Lung (tissue), 11 donors: ENCODE measurements at regions not wholly inside any gene's neighbourhood (a gene's known extent, or its start where the extent isn't known, plus 50 kb on each side); places are given as distances from the start of the nearest gene placed in this dataset.

ENCODE experiments used
- ATAC-seq: fragments of 200-7000 bp; cut with Tn5 transposase; one replicate; pipeline ENCODE4 v1.9.1; 2020; ENCODE audit warnings: moderate number of reproducible peaks; ENCODE audit not compliant: insufficient read depth, low FRiP score
- DNase-seq, 3 donors: peaks; one replicate each; pipeline ENCODE4 v3.0.0-alpha.2; 2013 to 2017
- H3K27ac ChIP-seq, 2 donors: one replicate each; pipeline ENCODE4 v1.5.1; 2013; ENCODE audit warnings: mild to moderate bottlenecking in 2 of 2, moderate library complexity in 2 of 2, control low read depth in 1 of 2, inconsistent platforms in 1 of 2, low read depth in 1 of 2, low read length in 1 of 2
- H3K27me3 ChIP-seq, 3 donors: one replicate each; pipeline ENCODE4 v1.5.1; 2013; ENCODE audit warnings: low read length in 2 of 3; ENCODE audit not compliant: control insufficient read depth in 3 of 3, insufficient read depth in 3 of 3
- H3K36me3 ChIP-seq, 4 donors: one replicate each; pipeline ENCODE4 v1.5.1; 2013; ENCODE audit warnings: low read length in 4 of 4, mild to moderate bottlenecking in 1 of 4, moderate library complexity in 1 of 4; ENCODE audit not compliant: control insufficient read depth in 4 of 4, insufficient read depth in 4 of 4
- H3K4me1 ChIP-seq, 5 donors: one replicate each; pipeline ENCODE4 v1.5.1; 2013; ENCODE audit warnings: low read length in 5 of 5, mild to moderate bottlenecking in 2 of 5, moderate library complexity in 1 of 5; ENCODE audit not compliant: control insufficient read depth in 5 of 5, insufficient read depth in 5 of 5
- H3K4me3 ChIP-seq: one replicate; pipeline ENCODE4 v1.5.1; 2013; ENCODE audit warnings: mild to moderate bottlenecking, control low read depth, moderate library complexity
- H3K9ac ChIP-seq, 2 donors: one replicate each; pipeline ENCODE4 v1.5.1; 2013; ENCODE audit warnings: low read length in 2 of 2, control low read depth in 1 of 2; ENCODE audit not compliant: insufficient read depth in 1 of 2
- H3K9me3 ChIP-seq, 4 donors: one replicate each; pipeline ENCODE4 v1.5.1; 2013; ENCODE audit warnings: low read length in 3 of 4, mild to moderate bottlenecking in 1 of 4, moderate library complexity in 1 of 4; ENCODE audit not compliant: control insufficient read depth in 4 of 4, insufficient read depth in 3 of 4
- WGBS, 2 donors: extraction: QIAGEN DNeasy Blood & Tissue Kit; methylation state at CpG; one replicate each; pipeline ENCODE4 v1.1.7; 2013; 5-methylcytosine and 5-hydroxymethylcytosine counted together
- TF ChIP-seq, protein P1 (sequence below): IDR thresholded peaks from 2 replicates; pipeline ENCODE4 v1.5.1; 2012; ENCODE audit warnings: mild to moderate bottlenecking; ENCODE audit errors: control extremely low read depth, extremely low read depth
- donor health status: control.
- donor health status: control.
- donor health status: Bipolar disorder and iron deficiency.
- donor health status: healthy.
- donor health status: DM: yes; HTN: yes; CAD: no.

- 89 to 92% methylated on average over 10 of the region's 10 CpGs for WGBS, 2 donors
- Histone ChIP-seq H3K9ac (no peak overlapping the region), H3K36me3 (no peaks in the 10 kb centered on the region), H3K9me3 (peaks cover 0 to 7% (median 1%) of the 10 kb centered on the region in 4 donors), H3K4me1 (no peaks in the 10 kb centered on the region), H3K27ac (no peak overlapping the region), H3K27me3 (no peaks in the 10 kb centered on the region), H3K4me3 (no peak overlapping the region)
- TF ChIP-seq, protein P1, sequence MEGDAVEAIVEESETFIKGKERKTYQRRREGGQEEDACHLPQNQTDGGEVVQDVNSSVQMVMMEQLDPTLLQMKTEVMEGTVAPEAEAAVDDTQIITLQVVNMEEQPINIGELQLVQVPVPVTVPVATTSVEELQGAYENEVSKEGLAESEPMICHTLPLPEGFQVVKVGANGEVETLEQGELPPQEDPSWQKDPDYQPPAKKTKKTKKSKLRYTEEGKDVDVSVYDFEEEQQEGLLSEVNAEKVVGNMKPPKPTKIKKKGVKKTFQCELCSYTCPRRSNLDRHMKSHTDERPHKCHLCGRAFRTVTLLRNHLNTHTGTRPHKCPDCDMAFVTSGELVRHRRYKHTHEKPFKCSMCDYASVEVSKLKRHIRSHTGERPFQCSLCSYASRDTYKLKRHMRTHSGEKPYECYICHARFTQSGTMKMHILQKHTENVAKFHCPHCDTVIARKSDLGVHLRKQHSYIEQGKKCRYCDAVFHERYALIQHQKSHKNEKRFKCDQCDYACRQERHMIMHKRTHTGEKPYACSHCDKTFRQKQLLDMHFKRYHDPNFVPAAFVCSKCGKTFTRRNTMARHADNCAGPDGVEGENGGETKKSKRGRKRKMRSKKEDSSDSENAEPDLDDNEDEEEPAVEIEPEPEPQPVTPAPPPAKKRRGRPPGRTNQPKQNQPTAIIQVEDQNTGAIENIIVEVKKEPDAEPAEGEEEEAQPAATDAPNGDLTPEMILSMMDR: no peak
- ATAC-seq (no peak), DNase-seq (no peak)
Observed at GRCh38 chr14:51498411-51499227, 153.1 kb upstream of the FRMD6 start.

DNA sequence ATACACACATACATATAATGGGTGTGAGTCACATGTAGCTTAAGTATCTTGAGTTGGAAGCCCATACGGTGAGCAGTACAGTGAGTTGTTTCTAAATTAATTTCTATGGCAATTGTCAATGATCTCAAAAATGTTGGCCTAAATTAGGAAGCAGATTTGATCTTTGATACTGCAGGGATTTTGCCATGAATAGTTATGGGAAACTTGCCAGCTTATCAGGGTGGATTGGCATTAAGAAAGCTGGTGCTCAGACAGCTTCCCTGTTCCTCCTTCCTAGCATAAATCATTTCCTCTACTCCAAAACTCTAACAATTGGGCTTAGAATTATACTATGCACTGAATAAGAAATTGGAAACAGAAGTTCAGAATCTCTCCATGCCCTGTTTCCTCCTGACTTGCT is 150.9 kb upstream of the FRMD6 start:
- WGBS, 2 donors: 71 to 80% methylated on average over 1 of the region's 1 CpG
- DNase-seq: no peak

GRCh38 chr14:51501746-51502145 is 150.0 kb upstream of the FRMD6 start:
- no peak overlapping the region for H3K27ac ChIP-seq
- TF ChIP-seq, protein P1: no peak
- ATAC-seq: no peak
- no peak overlapping the region for H3K9ac ChIP-seq
- no peak overlapping the region for H3K4me3 ChIP-seq
- no peaks in the 10 kb centered on the region for H3K36me3 ChIP-seq
- no peak for DNase-seq
- H3K4me1 ChIP-seq: peaks cover 0 to 18% (median 0%) of the 10 kb centered on the region in 5 donors
- no peaks in the 10 kb centered on the region for H3K27me3 ChIP-seq
- H3K9me3 ChIP-seq: peaks cover 0 to 7% (median 0%) of the 10 kb centered on the region in 4 donors

More for the DNA sequence above, 150.9 kb upstream of the FRMD6 start:
- H3K9ac ChIP-seq: no peak overlapping the region
- no peak for ATAC-seq
- H3K27ac ChIP-seq: no peak overlapping the region
- no peaks in the 10 kb centered on the region for H3K27me3 ChIP-seq
- TF ChIP-seq, protein P1: no peak
- H3K9me3 ChIP-seq: peaks cover 0 to 7% (median 1%) of the 10 kb centered on the region in 4 donors
- H3K4me1 ChIP-seq: peaks cover 0 to 9% (median 0%) of the 10 kb centered on the region in 5 donors
- H3K4me3 ChIP-seq: no peak overlapping the region
- H3K36me3 ChIP-seq: no peaks in the 10 kb centered on the region
